Kidney epithelial cell (primary cell): ENCODE measurements at regions not wholly inside any gene's neighbourhood (a gene's known extent, or its start where the extent isn't known, plus 50 kb on each side); places are given as distances from the start of the nearest gene placed in this dataset.

Experiments used
- DNase-seq: peaks from one replicate; pipeline ENCODE4 v3.0.0-alpha.2; 2010; ENCODE audit warnings: low read depth
- H3K27me3 ChIP-seq: 2 replicates; pipeline ENCODE4 v1.6.0; 2011; ENCODE audit warnings: low read length; ENCODE audit not compliant: control insufficient read depth, insufficient read depth
- H3K36me3 ChIP-seq: 2 replicates; pipeline ENCODE4 v1.5.1; 2011; ENCODE audit warnings: low read length; ENCODE audit not compliant: control insufficient read depth, insufficient read depth
- H3K4me3 ChIP-seq: 2 replicates; pipeline ENCODE4 v1.5.1; 2011; ENCODE audit warnings: low read depth, mild to moderate bottlenecking, control low read depth, low read length
- TF ChIP-seq, protein P1 (sequence below): IDR thresholded peaks from 2 replicates; pipeline ENCODE4 v1.5.1; 2011; ENCODE audit warnings: mild to moderate bottlenecking, moderate library complexity, low read length, control low read depth, inconsistent platforms; ENCODE audit not compliant: insufficient read depth, poor library complexity, severe bottlenecking

DNA sequence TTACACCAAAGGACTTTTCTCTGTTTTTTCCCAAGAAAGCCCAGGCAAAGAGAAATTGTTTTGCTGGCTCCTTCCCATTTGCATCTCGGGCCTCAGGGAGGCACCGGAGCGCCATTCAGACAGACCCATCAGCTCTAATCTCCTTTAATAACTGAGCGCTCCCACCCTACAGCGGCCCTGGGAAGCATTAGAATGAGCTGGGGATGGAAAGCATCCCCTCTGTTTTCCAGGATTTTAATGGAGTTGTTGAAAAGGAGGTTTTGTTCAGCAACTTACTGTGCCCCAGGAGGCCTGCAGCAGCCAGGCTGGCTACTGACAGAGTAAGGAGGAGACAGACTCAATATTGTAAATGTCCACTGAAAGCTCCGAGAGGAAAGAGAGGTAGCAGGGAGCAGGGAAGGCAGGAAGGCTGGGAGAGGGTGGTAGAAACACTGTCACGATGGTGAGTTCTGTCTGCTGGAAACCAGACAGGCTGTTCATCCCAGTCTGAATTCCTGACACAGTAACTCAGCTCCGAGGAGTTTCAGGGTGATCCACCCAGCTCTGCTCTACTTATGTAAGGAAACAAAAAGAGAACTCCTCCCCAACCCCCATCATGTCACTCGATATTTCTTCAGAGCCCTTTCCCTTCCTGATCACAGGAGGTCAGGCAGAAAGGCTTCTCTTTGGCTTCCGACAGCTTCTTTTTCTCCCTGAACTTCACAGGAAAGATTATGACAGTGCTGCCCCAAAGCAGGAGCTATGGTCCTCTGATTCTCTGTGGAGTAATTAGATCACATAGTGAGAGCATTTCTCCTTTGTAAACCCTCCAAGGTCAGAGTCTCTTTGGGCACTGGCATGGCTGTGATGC lies 62.5 kb upstream of the TMEM132D start:
- TF ChIP-seq, protein P1, sequence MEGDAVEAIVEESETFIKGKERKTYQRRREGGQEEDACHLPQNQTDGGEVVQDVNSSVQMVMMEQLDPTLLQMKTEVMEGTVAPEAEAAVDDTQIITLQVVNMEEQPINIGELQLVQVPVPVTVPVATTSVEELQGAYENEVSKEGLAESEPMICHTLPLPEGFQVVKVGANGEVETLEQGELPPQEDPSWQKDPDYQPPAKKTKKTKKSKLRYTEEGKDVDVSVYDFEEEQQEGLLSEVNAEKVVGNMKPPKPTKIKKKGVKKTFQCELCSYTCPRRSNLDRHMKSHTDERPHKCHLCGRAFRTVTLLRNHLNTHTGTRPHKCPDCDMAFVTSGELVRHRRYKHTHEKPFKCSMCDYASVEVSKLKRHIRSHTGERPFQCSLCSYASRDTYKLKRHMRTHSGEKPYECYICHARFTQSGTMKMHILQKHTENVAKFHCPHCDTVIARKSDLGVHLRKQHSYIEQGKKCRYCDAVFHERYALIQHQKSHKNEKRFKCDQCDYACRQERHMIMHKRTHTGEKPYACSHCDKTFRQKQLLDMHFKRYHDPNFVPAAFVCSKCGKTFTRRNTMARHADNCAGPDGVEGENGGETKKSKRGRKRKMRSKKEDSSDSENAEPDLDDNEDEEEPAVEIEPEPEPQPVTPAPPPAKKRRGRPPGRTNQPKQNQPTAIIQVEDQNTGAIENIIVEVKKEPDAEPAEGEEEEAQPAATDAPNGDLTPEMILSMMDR, result no peak
- H3K27me3 ChIP-seq, result no peaks in the 10 kb centered on the region
- no peak overlapping the region for H3K4me3 ChIP-seq
- H3K36me3 ChIP-seq, result no peaks in the 10 kb centered on the region
- no peak for DNase-seq

DNA sequence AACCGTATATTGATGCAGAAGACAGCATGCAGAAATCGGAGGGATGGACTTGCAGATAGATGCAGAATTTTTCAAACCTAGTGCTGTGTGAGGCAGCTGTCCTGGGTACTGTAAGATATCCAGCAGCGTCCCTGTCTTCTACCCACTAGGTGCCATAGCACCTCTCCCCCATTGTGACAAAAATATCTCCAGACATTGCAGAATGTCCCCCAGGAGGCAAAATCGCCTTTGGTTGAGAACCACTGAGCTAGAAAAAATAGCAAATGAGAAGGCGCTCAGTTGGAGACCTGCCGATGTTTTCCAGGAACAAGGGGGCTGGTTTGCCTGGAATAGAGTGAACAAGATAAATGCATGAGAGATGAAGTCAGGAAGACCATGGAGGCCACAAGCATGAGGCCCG lies 67.9 kb upstream of the TMEM132D start:
- DNase-seq, result no peak
- no peaks in the 10 kb centered on the region for H3K36me3 ChIP-seq
- H3K4me3 ChIP-seq, result no peak overlapping the region
- H3K27me3 ChIP-seq, result no peaks in the 10 kb centered on the region
- TF ChIP-seq, protein P1, result no peak

DNA sequence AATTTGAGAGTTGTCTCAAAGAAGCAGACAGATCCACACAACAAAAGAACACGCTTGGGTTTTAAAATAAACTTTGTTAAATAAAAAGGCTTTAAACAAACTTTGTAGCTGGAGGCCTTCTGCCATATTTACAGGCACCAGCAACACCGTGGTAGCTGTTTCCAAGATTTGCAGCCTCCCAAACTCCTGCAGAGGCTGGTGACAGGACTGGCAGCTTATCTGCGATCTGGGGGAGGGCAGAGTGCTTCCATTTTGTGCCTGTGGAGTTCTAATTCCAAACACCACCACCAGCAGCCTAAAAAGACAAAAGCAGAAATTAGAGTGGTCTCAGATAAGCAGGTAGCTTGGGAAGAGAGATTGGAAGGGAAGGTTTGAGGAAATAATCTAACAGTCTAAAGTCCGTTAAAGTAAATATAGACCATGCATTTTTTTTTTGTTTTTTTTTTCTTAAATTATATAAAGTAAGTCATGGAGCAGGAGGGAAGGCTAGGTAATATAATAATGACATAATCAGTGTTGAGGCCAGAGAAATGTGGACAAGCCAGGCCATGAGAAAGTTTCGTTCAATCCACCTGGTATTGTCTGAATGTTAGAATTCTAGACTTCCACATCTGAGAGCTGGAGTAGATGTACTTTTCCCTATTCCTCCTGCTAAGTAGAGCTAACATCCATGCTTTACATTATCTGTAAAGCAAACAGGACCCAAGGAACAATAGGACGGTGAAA lies 69.6 kb upstream of the TMEM132D start:
- Histone ChIP-seq H3K4me3 (no peak overlapping the region), H3K27me3 (no peaks in the 10 kb centered on the region), H3K36me3 (no peaks in the 10 kb centered on the region)
- TF ChIP-seq, protein P1, result no peak
- DNase-seq, result no peak

DNA sequence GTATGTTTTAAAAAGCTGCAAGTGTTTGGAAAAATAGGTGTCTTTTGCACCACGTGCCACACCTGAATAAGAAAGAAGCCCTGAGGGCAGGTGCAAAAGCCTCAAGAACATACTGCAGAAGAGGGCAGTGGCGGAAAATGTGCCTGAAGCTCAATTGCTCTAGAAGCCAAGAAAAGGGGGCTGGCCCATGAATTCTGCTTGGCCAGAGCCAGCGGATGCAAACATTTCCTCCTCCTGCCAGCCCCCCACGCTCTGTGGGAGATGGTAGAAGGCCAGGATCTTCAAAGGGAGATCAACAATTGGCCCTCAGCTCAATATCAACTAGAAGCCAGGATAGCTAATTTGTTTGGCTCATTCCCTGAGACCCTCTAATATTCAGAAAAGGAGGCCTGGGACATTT lies 80.3 kb upstream of the TMEM132D start:
- no peaks in the 10 kb centered on the region for H3K36me3 ChIP-seq
- no peak overlapping the region for H3K4me3 ChIP-seq
- no peak for DNase-seq
- TF ChIP-seq, protein P1, result no peak
- no peaks in the 10 kb centered on the region for H3K27me3 ChIP-seq

DNA sequence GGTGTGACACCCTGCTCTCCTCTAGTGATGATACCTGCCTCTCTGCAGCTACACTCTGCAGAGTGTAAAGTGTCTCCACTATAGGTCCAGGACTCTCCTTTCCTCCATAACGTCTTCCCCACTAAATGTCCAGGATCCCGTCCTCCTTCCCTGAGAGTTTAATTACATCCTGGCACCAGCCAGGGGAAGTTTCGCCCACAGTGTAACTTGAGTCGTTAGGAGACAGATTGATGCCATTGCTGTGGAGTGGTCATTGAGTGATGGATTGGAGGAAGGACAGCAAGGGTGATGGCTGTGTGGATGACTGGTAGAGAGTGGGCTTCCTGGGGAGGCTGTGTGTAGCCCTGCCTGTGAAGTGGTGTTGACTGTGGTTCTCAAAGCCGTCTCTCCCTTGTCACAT lies 84.0 kb upstream of the TMEM132D start:
- no peak overlapping the region for H3K4me3 ChIP-seq
- no peaks in the 10 kb centered on the region for H3K27me3 ChIP-seq
- no peak for DNase-seq
- no peaks in the 10 kb centered on the region for H3K36me3 ChIP-seq
- TF ChIP-seq, protein P1, result no peak
